Heart left ventricle (tissue), 16 donors: ENCODE measurements at regions not wholly inside any gene's neighbourhood (a gene's known extent, or its start where the extent isn't known, plus 50 kb on each side); places are given as distances from the start of the nearest gene placed in this dataset.
"Not testable (repeated sequence)": the region's sequence is repeated elsewhere in the genome, so short reads cannot be mapped to it uniquely, and the experiment has no call there.

Experiments used
- ATAC-seq, 4 donors: fragments of 200-7000 bp; cut with Tn5 transposase; one replicate each; pipeline ENCODE4 v1.9.1; 2020 to 2022; ENCODE audit warnings: moderate library complexity in 4 of 4, mild to moderate bottlenecking in 3 of 4, moderate number of reproducible peaks in 1 of 4
- DNase-seq, 5 donors: peaks; one replicate each; pipeline ENCODE4 v3.0.0-alpha.2; 2020
- H3K27ac ChIP-seq, 12 donors: fragments of 200-600 bp; sonication (generic) in 4 of 12; one replicate each; pipeline versions ENCODE4 v1.5.0 to v1.8.0; 2016 to 2022; ENCODE audit warnings: mild to moderate bottlenecking in 2 of 12
- H3K27me3 ChIP-seq, 9 donors: fragments of 200-600 bp; sonication (generic) in 2 of 9; one replicate each; pipeline versions ENCODE4 v1.5.1 to v1.8.0; 2016 to 2022; ENCODE audit warnings: mild to moderate bottlenecking in 3 of 9
- H3K36me3 ChIP-seq, 9 donors: fragments of 200-600 bp; sonication (generic) in 2 of 9; one replicate each; pipeline versions ENCODE4 v1.5.0 to v1.8.0; 2018 to 2022; ENCODE audit warnings: mild to moderate bottlenecking in 2 of 9
- H3K4me1 ChIP-seq, 12 donors: fragments of 200-600 bp; sonication (generic) in 4 of 12; one replicate each; pipeline versions ENCODE4 v1.5.0 to v1.8.0; 2016 to 2022; ENCODE audit warnings: mild to moderate bottlenecking in 3 of 12
- H3K4me3 ChIP-seq, 12 donors: fragments of 200-600 bp; sonication (generic) in 4 of 12; one replicate each; pipeline versions ENCODE4 v1.5.0 to v1.8.0; 2017 to 2022; ENCODE audit warnings: mild to moderate bottlenecking in 9 of 12, moderate library complexity in 4 of 12
- H3K9me3 ChIP-seq, 12 donors: fragments of 200-600 bp; sonication (generic) in 4 of 12; one replicate each; pipeline versions ENCODE4 v1.5.0 to v1.8.0; 2016 to 2022; ENCODE audit warnings: mild to moderate bottlenecking in 1 of 12
- POLR2A ChIP-seq, 2 donors: fragments of 450-650 bp; IDR thresholded peaks; one replicate each; pipeline ENCODE4 v1.6.1; 2017; ENCODE audit warnings: antibody characterized with exemption in 2 of 2, mild to moderate bottlenecking in 2 of 2, moderate library complexity in 2 of 2
- WGBS, 4 donors: extraction: QIAGEN DNeasy Blood & Tissue Kit in 2 of 4; methylation state at CpG; one replicate each; pipeline versions ENCODE4 v1.1.5 to v1.1.7; 2013 to 2018; 5-methylcytosine and 5-hydroxymethylcytosine counted together
- intact Hi-C, 10 donors: fragments of 100-400 bp; cut with DNase I; formaldehyde crosslinking; loops; one replicate each; pipeline versions ENCODE4 v1.11.1 to v1.14.2; 2022
- TF ChIP-seq, protein P1 (sequence below), 12 donors: fragments of 200-600 bp; sonication (generic) in 4 of 12; IDR thresholded peaks; one replicate each; pipeline versions ENCODE4 v1.5.0 to v1.8.0; 2018 to 2022; ENCODE audit warnings: antibody characterized with exemption in 12 of 12, mild to moderate bottlenecking in 5 of 12
- donor health status: ischemic (EF 13 %, LVEDD 7.1; RV severe dilation, severe dysfunction).
- donor health status: healthy with polysubstance abuse.
- donor health status: DM: no; HTN: yes; CAD: no.
- donor health status: DM: no; HTN: no; CAD: no.
- donor health status: ischemic (EF 25% LVEDD 6.9; RV normal size, moderate dysfunction).
- donor health status: ischemic (EF 25% LVEDD 5.7; RV mildly dilated, moderate dysfunction).
- donor health status: healthy.
- donor health status: DM: yes; HTN: yes; CAD: no.
- donor health status: ischemic (EF 35%, LVEDD 5.7; RV mildly dilated, moderate dysfunction).
- donor health status: nonischemic (EF 11% LVEDD 7.7; RV severe dilation, severe dysfunction).
- donor health status: DM: yes; HTN: yes; CAD: no.
- donor health status: PGD.
- donor health status: ischemic (EF 29% LVEDD 5.4; RV normal size, mild dysfunction).
- donor health status: nonischemic (EF 23%, LVEDD 6.1; RV moderate dilation, normal function).

DNA sequence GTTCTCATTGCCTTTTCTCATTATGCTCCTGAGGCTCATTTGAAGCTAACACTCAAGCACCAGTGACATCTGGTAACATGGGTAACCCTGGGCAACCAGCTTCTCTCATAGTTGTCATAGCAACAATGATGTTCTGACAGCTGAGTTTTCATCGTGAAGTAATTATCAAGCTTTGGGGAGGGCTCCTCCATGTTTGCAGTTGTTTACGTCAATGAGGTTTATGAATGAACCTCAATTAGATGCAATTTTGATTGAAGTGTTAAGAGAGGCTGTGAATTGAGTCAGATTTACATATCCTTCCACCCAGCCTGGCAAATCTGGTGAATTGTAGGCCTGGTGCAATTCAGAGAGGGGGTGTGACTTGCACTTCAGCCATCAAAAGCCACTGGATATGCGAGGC, 119.3 kb upstream of the CHD2 start:
- Histone ChIP-seq H3K36me3 (peaks cover 0 to 4% (median 0%) of the 10 kb centered on the region in 9 donors), H3K9me3 (peaks cover 0 to 8% (median 0%) of the 10 kb centered on the region in 12 donors)

DNA sequence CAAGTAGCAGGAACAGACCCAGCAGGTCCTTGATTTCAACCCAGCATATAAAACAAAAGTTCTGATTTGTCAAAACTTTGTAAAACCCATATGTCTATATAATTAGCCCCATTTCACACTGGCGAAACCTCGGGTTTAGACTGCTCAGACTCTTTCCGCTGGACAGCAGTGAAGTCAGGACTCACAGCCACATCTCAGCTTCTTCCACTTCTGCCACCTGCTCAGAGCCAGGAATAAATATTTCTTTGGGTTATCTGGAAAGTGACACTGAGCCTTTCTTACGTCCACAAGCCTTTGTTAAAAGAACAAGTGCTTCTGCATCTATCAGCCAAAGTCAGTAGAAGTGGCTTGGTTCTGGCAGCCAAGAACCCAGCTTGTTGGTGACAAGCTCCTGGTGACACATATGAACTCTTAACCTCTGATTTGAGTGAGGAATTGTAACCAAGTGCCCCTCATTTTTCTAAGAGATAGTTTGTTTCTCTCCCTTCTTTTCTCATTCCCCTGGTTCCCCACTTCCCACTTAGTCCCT, 118.1 kb upstream of the CHD2 start:
- peaks cover 0 to 4% (median 0%) of the 10 kb centered on the region in 9 donors for H3K36me3 ChIP-seq
- H3K4me1 ChIP-seq, result peaks cover 0 to 3% (median 0%) of the 10 kb centered on the region in 12 donors
- no peak for DNase-seq
- H3K4me3 ChIP-seq, result no peak overlapping the region
- peaks cover 0 to 8% (median 0%) of the 10 kb centered on the region in 12 donors for H3K9me3 ChIP-seq
- 74 to 85% (median 79%) methylated on average over 4 of the region's 4 CpGs for WGBS, 4 donors
- ATAC-seq, result peak in 2 of 4 donors; percentile 53 to 64
- intact Hi-C loops, result no loop called here
- TF ChIP-seq POLR2A (IDR thresholded peaks at IDR 0.05), result no peak
- TF ChIP-seq, protein P1, sequence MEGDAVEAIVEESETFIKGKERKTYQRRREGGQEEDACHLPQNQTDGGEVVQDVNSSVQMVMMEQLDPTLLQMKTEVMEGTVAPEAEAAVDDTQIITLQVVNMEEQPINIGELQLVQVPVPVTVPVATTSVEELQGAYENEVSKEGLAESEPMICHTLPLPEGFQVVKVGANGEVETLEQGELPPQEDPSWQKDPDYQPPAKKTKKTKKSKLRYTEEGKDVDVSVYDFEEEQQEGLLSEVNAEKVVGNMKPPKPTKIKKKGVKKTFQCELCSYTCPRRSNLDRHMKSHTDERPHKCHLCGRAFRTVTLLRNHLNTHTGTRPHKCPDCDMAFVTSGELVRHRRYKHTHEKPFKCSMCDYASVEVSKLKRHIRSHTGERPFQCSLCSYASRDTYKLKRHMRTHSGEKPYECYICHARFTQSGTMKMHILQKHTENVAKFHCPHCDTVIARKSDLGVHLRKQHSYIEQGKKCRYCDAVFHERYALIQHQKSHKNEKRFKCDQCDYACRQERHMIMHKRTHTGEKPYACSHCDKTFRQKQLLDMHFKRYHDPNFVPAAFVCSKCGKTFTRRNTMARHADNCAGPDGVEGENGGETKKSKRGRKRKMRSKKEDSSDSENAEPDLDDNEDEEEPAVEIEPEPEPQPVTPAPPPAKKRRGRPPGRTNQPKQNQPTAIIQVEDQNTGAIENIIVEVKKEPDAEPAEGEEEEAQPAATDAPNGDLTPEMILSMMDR (IDR thresholded peaks at IDR 0.05), result no peak
- no peaks in the 10 kb centered on the region for H3K27me3 ChIP-seq
- no peak overlapping the region for H3K27ac ChIP-seq

More for the DNA sequence above, 119.3 kb upstream of the CHD2 start:
- no peaks in the 10 kb centered on the region for H3K27me3 ChIP-seq
- H3K4me1 ChIP-seq, result peaks cover 0 to 3% (median 0%) of the 10 kb centered on the region in 12 donors
- WGBS, 4 donors, result 93 to 97% (median 94%) methylated on average over 3 of the region's 3 CpGs
- ATAC-seq (no peak), DNase-seq (no peak)
- no peak overlapping the region for H3K4me3 ChIP-seq
- no peak for TF ChIP-seq POLR2A (IDR thresholded peaks at IDR 0.05)
- TF ChIP-seq, protein P1 (IDR thresholded peaks at IDR 0.05), result no peak
- intact Hi-C loops, result no loop called here
- H3K27ac ChIP-seq, result no peak overlapping the region

DNA sequence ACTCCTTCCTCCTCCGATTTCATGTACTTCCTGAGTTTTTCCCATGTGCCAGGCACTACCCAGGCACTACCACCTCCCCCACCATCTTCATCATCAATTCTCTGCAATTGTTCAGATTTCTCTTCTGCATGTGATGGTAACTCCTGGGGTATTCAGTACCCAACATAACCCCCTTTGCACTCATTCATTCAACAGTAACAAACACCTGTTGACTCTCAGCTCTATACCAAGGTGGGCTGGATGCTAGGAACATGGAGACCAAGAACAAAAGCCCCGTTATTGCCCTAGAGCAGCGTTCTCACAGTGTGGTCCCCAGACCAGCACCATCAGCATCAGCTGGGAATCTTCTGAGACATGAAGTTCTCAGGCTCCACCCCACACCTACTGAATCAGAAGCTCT, 113.0 kb upstream of the CHD2 start:
- ATAC-seq, result no peak
- no peak for TF ChIP-seq POLR2A (IDR thresholded peaks at IDR 0.05)
- TF ChIP-seq, protein P1 (IDR thresholded peaks at IDR 0.05), result no peak
- H3K4me1 ChIP-seq, result peaks cover 0 to 3% (median 0%) of the 10 kb centered on the region in 12 donors
- H3K9me3 ChIP-seq, result no peaks in the 10 kb centered on the region
- H3K4me3 ChIP-seq, result no peak overlapping the region
- peaks cover 0 to 5% (median 0%) of the 10 kb centered on the region in 9 donors for H3K36me3 ChIP-seq
- WGBS, 4 donors, result 86 to 96% (median 93%) methylated on average over 3 of the region's 3 CpGs
- no peak for DNase-seq
- no peaks in the 10 kb centered on the region for H3K27me3 ChIP-seq
- intact Hi-C loops, result no loop called here
- no peak overlapping the region for H3K27ac ChIP-seq

DNA sequence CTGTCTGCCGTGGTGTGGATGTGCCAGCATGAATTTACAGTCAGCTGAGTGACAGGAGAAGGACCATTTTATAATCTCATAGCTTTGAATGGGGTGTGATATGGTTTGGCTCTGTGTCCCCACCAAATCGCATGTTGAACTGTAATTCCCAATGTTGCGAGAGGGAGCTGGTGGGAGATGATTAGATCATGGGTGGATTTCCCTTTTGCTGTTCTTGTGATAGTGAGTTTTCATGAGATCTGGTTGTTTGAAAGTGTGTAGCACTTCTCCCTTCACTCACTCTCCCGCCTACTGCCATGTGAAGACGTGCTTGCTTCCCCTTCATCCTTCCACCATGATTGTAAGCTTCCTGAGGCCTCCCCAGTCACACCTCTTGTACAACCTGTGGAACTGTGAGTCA, 111.9 kb upstream of the CHD2 start:
- H3K4me3 ChIP-seq, result no peak overlapping the region
- TF ChIP-seq, protein P1 (IDR thresholded peaks at IDR 0.05), result no peak
- TF ChIP-seq POLR2A (IDR thresholded peaks at IDR 0.05), result no peak
- no peak overlapping the region for H3K27ac ChIP-seq
- DNase-seq (no peak), ATAC-seq (no peak)
- peaks cover 0 to 5% (median 0%) of the 10 kb centered on the region in 9 donors for H3K36me3 ChIP-seq
- 94 to 96% (median 96%) methylated on average over 5 of the region's 5 CpGs for WGBS, 4 donors
- H3K9me3 ChIP-seq, result no peaks in the 10 kb centered on the region
- no peaks in the 10 kb centered on the region for H3K27me3 ChIP-seq
- intact Hi-C loops, result no loop called here
- H3K4me1 ChIP-seq, result peaks cover 0 to 2% (median 0%) of the 10 kb centered on the region in 12 donors

DNA sequence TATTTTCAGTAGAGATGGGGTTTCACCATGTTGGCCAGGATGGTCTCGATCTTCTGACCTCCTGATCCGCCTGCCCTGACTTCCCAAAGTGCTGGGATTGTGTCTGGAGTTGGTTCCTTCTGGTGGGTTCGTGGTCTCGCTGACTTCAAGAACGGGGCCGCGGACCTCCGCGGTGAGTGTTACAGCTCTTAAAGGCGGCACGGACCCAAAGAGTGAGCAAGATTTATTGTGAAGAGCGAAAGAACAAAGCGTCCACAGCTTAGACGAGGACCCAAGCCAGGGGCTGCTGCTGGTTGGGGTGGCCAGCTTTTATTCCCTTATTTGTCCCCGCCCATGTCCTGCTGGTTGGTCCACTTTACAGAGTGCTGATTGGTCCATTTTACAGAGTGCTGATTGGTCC, 111.3 kb upstream of the CHD2 start:
- H3K4me1 ChIP-seq, intact Hi-C loops, H3K27me3 ChIP-seq, ATAC-seq, H3K27ac ChIP-seq, H3K9me3 ChIP-seq, H3K36me3 ChIP-seq, H3K4me3 ChIP-seq, DNase-seq: not testable (repeated sequence)
- WGBS, 4 donors, result 96 to 98% (median 98%) methylated on average over 15 of the region's 15 CpGs
